Stimulated activated naive CD8-positive, alpha-beta T cell treated with anti-CD3 and anti-CD28 coated beads, Interleukin-15, Interleukin-2, amounts not matched to agents 100 U/mL and 50 U/mL, for 24 hours (primary cell): ENCODE measurements at regions not wholly inside any gene's neighbourhood (a gene's known extent, or its start where the extent isn't known, plus 50 kb on each side); places are given as distances from the start of the nearest gene placed in this dataset.
"Not testable (repeated sequence)": the region's sequence is repeated elsewhere in the genome, so short reads cannot be mapped to it uniquely, and the experiment has no call there.

Experiments used
- ATAC-seq: fragments of 150-1000 bp; cut with Tn5 transposase; one replicate; pipeline ENCODE4 v1.10.0; 2021
- DNase-seq: peaks from one replicate; pipeline ENCODE4 v3.0.0; 2021

- ATAC-seq (no peak), DNase-seq (no peak)
These were observed 103.1 kb downstream of the VGLL3 start for GRCh38 chr3:86887876-86888275.

- ATAC-seq (no peak), DNase-seq (no peak)
These were observed 110.9 kb downstream of the VGLL3 start for GRCh38 chr3:86880066-86880465.

GRCh38 chr3:86876504-86877181 is 114.3 kb downstream of the VGLL3 start:
- not testable (repeated sequence) for DNase-seq, ATAC-seq

GRCh38 chr3:86874790-86875189 is 116.2 kb downstream of the VGLL3 start:
- not testable (repeated sequence) for DNase-seq, ATAC-seq

GRCh38 chr3:86869566-86869965 is 121.4 kb downstream of the VGLL3 start:
- no peak for DNase-seq
- ATAC-seq: no peak

GRCh38 chr3:86867982-86868381 is 123.0 kb downstream of the VGLL3 start:
- ATAC-seq: no peak

GRCh38 chr3:86865506-86865905 is 125.4 kb downstream of the VGLL3 start:
- ATAC-seq (no peak), DNase-seq (no peak)

More at GRCh38 chr3:86867982-86868381, 123.0 kb downstream of the VGLL3 start:
- DNase-seq: no peak

- DNase-seq: no peak
- no peak for ATAC-seq
These were observed 134.2 kb downstream of the VGLL3 start for GRCh38 chr3:86856711-86857110.

GRCh38 chr3:86849991-86850390 is 141.0 kb downstream of the VGLL3 start:
- no peak for DNase-seq
- no peak for ATAC-seq

- ATAC-seq: no peak
These were observed 145.2 kb downstream of the VGLL3 start for GRCh38 chr3:86845726-86846125.

GRCh38 chr3:86838927-86839326 is 152.0 kb downstream of the VGLL3 start:
- no peak for DNase-seq
- no peak for ATAC-seq

More at GRCh38 chr3:86845726-86846125, 145.2 kb downstream of the VGLL3 start:
- no peak for DNase-seq

GRCh38 chr3:86837871-86838270 is 153.1 kb downstream of the VGLL3 start:
- DNase-seq (no peak), ATAC-seq (no peak)

- ATAC-seq: no peak
- no peak for DNase-seq
These were observed 160.4 kb downstream of the VGLL3 start for GRCh38 chr3:86830566-86830965.

- no peak for DNase-seq
- no peak for ATAC-seq
These were observed 162.2 kb downstream of the VGLL3 start for GRCh38 chr3:86828751-86829150.

GRCh38 chr3:86827582-86827981 is 163.4 kb downstream of the VGLL3 start:
- ATAC-seq, DNase-seq: not testable (repeated sequence)

GRCh38 chr3:86826292-86826691 is 164.7 kb downstream of the VGLL3 start:
- ATAC-seq: no peak
- no peak for DNase-seq

GRCh38 chr3:86815880-86816279 is 175.1 kb downstream of the VGLL3 start:
- no peak for ATAC-seq
- DNase-seq: no peak

GRCh38 chr3:86814918-86815655 is 175.9 kb downstream of the VGLL3 start:
- DNase-seq (no peak), ATAC-seq (no peak)

GRCh38 chr3:86814321-86814720 is 176.6 kb downstream of the VGLL3 start:
- ATAC-seq (no peak), DNase-seq (no peak)

GRCh38 chr3:86801921-86802320 is 189.0 kb downstream of the VGLL3 start:
- ATAC-seq: no peak

GRCh38 chr3:86801066-86801465 is 189.9 kb downstream of the VGLL3 start:
- DNase-seq (no peak), ATAC-seq (no peak)

More at GRCh38 chr3:86801921-86802320, 189.0 kb downstream of the VGLL3 start:
- no peak for DNase-seq

- no peak for DNase-seq
- no peak for ATAC-seq
These were observed 190.8 kb downstream of the VGLL3 start for GRCh38 chr3:86800116-86800515.

GRCh38 chr3:86797946-86798345 is 193.0 kb downstream of the VGLL3 start:
- no peak for DNase-seq
- no peak for ATAC-seq
